GM23338 (cell line): ENCODE measurements at regions not wholly inside any gene's neighbourhood (a gene's known extent, or its start where the extent isn't known, plus 50 kb on each side); places are given as distances from the start of the nearest gene placed in this dataset.

Experiments
- ATAC-seq: fragments of 200-7000 bp; cut with Tn5 transposase; 3 replicates; pipeline ENCODE4 v1.9.1; 2020
- DNase-seq: peaks from one replicate; pipeline ENCODE4 v3.0.0-alpha.2; 2015; ENCODE audit warnings: low spot score
- H2AFZ ChIP-seq: fragments of 200-600 bp; sonication (generic); 2 replicates; pipeline ENCODE4 v1.8.0; 2016; ENCODE audit warnings: antibody characterized with exemption, mild to moderate bottlenecking, moderate library complexity
- H3F3A ChIP-seq: fragments of 200-600 bp; sonication (generic); replicated peaks from 2 replicates; pipeline ENCODE4 v1.8.0; 2017; ENCODE audit warnings: antibody characterized with exemption, mixed run types, low read depth
- H3K27ac ChIP-seq: fragments of 200-600 bp; sonication (generic); 2 replicates; pipeline ENCODE4 v1.6.1; 2016; ENCODE audit warnings: low read depth
- H3K27me3 ChIP-seq: fragments of 200-600 bp; sonication (generic); 2 replicates; pipeline ENCODE4 v1.8.0; 2016; ENCODE audit warnings: mild to moderate bottlenecking, mixed run types, moderate library complexity; ENCODE audit not compliant: insufficient read depth
- H3K36me3 ChIP-seq: fragments of 200-600 bp; sonication (generic); 2 replicates; pipeline ENCODE4 v1.8.0; 2016; ENCODE audit warnings: mild to moderate bottlenecking; ENCODE audit not compliant: insufficient read depth
- H3K4me1 ChIP-seq: fragments of 200-600 bp; sonication (generic); 2 replicates; pipeline ENCODE4 v1.8.0; 2016; ENCODE audit warnings: mild to moderate bottlenecking, moderate library complexity; ENCODE audit not compliant: insufficient read depth
- H3K4me2 ChIP-seq: fragments of 200-600 bp; sonication (generic); 2 replicates; pipeline ENCODE4 v1.7.1; 2017; ENCODE audit warnings: mixed run types
- H3K4me3 ChIP-seq: fragments of 200-600 bp; sonication (generic); 2 replicates; pipeline ENCODE4 v1.6.1; 2016; ENCODE audit warnings: mixed run types
- H3K79me2 ChIP-seq: fragments of 200-600 bp; sonication (generic); replicated peaks from 2 replicates; pipeline ENCODE4 v1.8.0; 2017; ENCODE audit warnings: mild to moderate bottlenecking; ENCODE audit not compliant: insufficient read depth
- H3K9me2 ChIP-seq: fragments of 200-600 bp; sonication (generic); 2 replicates; pipeline ENCODE4 v1.8.0; 2017; ENCODE audit not compliant: insufficient read depth
- H4K20me1 ChIP-seq: fragments of 200-600 bp; sonication (generic); replicated peaks from 2 replicates; pipeline ENCODE4 v1.8.0; 2017; ENCODE audit warnings: mild to moderate bottlenecking; ENCODE audit not compliant: insufficient read depth
- H3K27ac Mint-ChIP-seq: 2 replicates; pipeline ENCODE4 v1.8.0; 2020; ENCODE audit warnings: inconsistent platforms, mild to moderate bottlenecking, moderate library complexity, mixed read lengths
- H3K27me3 Mint-ChIP-seq: 3 replicates; pipeline ENCODE4 v1.8.0; 2022; ENCODE audit warnings: low read depth, mild to moderate bottlenecking, moderate library complexity, mixed read lengths, inconsistent platforms; ENCODE audit not compliant: insufficient read depth, poor library complexity
- H3K36me3 Mint-ChIP-seq: 3 replicates; pipeline ENCODE4 v1.8.0; 2021; ENCODE audit warnings: low read depth, mild to moderate bottlenecking, inconsistent platforms, moderate library complexity, mixed read lengths
- H3K4me1 Mint-ChIP-seq: 3 replicates; pipeline ENCODE4 v1.8.0; 2020; ENCODE audit warnings: mild to moderate bottlenecking, inconsistent platforms, mixed read lengths
- H3K4me3 Mint-ChIP-seq: 3 replicates; pipeline ENCODE4 v1.8.0; 2021; ENCODE audit warnings: moderate library complexity, mild to moderate bottlenecking, inconsistent platforms, mixed read lengths
- H3K9me3 Mint-ChIP-seq: 3 replicates; pipeline ENCODE4 v1.8.0; 2020; ENCODE audit warnings: moderate library complexity, mild to moderate bottlenecking, inconsistent platforms, mixed read lengths
- CREB1 ChIP-seq: fragments of 250-450 bp; sonication (Bioruptor Pico); IDR thresholded peaks from 2 replicates; pipeline ENCODE4 v1.5.0; 2020; ENCODE audit warnings: low read depth, mild to moderate bottlenecking, moderate library complexity
- CTCF ChIP-seq, 2 experiments: fragments of 200-600 bp in 1 of 2; sonication (generic) in 1 of 2; conservative IDR thresholded peaks; 2 replicates each; pipeline versions ENCODE4 v1.5.1 to v1.6.1; 2016 to 2017; ENCODE audit warnings: antibody characterized with exemption in 2 of 2, low read depth in 2 of 2, mild to moderate bottlenecking in 2 of 2, moderate library complexity in 1 of 2
- EZH2 ChIP-seq: fragments of 200-600 bp; sonication (generic); IDR thresholded peaks from one replicate; pipeline ENCODE4 v1.8.0; 2017; ENCODE audit warnings: antibody characterized with exemption, mild to moderate bottlenecking, low read depth; ENCODE audit not compliant: unreplicated experiment
- EZH2phosphoT487 ChIP-seq: fragments of 200-600 bp; sonication (generic); IDR thresholded peaks from one replicate; pipeline ENCODE4 v1.8.1; 2018; ENCODE audit warnings: antibody characterized with exemption; ENCODE audit not compliant: unreplicated experiment
- JUNB ChIP-seq: IDR thresholded peaks from one replicate; pipeline ENCODE4 v1.6.1; 2016; ENCODE audit warnings: antibody characterized with exemption; ENCODE audit not compliant: unreplicated experiment
- NANOG ChIP-seq: IDR thresholded peaks from 2 replicates; pipeline ENCODE4 v1.6.1; 2016; ENCODE audit warnings: antibody characterized with exemption, borderline replicate concordance
- POLR2AphosphoS5 ChIP-seq: IDR thresholded peaks from 2 replicates; pipeline ENCODE4 v1.6.1; 2016; ENCODE audit warnings: antibody characterized with exemption, low read depth
- REST ChIP-seq: IDR thresholded peaks from one replicate; pipeline ENCODE4 v1.6.1; 2018; ENCODE audit warnings: antibody characterized with exemption; ENCODE audit not compliant: unreplicated experiment
- STAT1 ChIP-seq: IDR thresholded peaks from one replicate; pipeline ENCODE4 v1.6.1; 2016; ENCODE audit warnings: antibody characterized with exemption; ENCODE audit not compliant: unreplicated experiment
- ZNF114 ChIP-seq: fragments of 250-450 bp; sonication (Bioruptor Pico); IDR thresholded peaks from 2 replicates; pipeline ENCODE4 v1.5.0; 2020; ENCODE audit warnings: mild to moderate bottlenecking, moderate library complexity
- ZNF331 ChIP-seq: fragments of 250-450 bp; sonication (Bioruptor Pico); IDR thresholded peaks from 2 replicates; pipeline ENCODE4 v1.5.0; 2020; ENCODE audit warnings: low read depth, mild to moderate bottlenecking, moderate library complexity
- TF ChIP-seq, protein P1 (sequence below): fragments of 250-450 bp; sonication (Bioruptor Pico); IDR thresholded peaks from 2 replicates; pipeline ENCODE4 v1.5.0; 2020; ENCODE audit warnings: mild to moderate bottlenecking, moderate library complexity
- TF ChIP-seq, protein P2 (sequence below): IDR thresholded peaks from 2 replicates; pipeline ENCODE4 v1.6.1; 2016; ENCODE audit warnings: antibody characterized with exemption

DNA sequence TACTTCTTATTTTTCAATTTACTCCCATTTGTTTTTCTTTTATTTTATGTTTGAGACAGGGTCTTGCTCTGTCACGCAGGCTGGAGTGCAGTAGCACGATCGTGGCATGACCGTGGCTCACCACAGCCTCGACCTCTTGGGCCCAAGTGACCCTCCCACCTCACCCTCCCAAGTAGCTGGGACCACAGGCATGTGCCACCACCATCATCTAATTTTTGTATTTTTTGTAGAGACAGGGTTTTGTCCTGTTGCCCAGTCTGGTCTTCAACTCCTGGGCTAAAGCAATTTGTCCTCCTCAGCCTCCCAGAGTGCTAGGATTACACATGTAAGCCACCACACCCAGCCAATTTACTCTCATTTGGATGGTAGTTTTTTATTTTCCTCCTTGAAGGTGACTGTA, 679.3 kb upstream of the CCDC179 start:
- ATAC-seq = no peak
- H3F3A ChIP-seq = no peaks in the 10 kb centered on the region
- H2AFZ ChIP-seq = peak overlapping the region; percentile 14
- H3K4me1 ChIP-seq = no peaks in the 10 kb centered on the region
- H3K27ac Mint-ChIP-seq = no peak overlapping the region
- peaks cover 15% of the 10 kb centered on the region for H3K4me1 Mint-ChIP-seq
- no peak overlapping the region for H3K27ac ChIP-seq
- no peaks in the 10 kb centered on the region for H3K79me2 ChIP-seq
- no peak overlapping the region for H3K4me2 ChIP-seq
- H3K27me3 ChIP-seq = no peaks in the 10 kb centered on the region
- no peaks in the 10 kb centered on the region for H3K27me3 Mint-ChIP-seq
- H3K4me3 Mint-ChIP-seq = no peak overlapping the region
- H3K4me3 ChIP-seq = no peak overlapping the region
- H3K9me2 ChIP-seq = no peaks in the 10 kb centered on the region
- peaks cover 10% of the 10 kb centered on the region; the same call in 1 of the 3 replicates for H3K9me3 Mint-ChIP-seq
- no peaks in the 10 kb centered on the region for H3K36me3 ChIP-seq
- peaks cover 8% of the 10 kb centered on the region; the same call in 1 of the 3 replicates for H3K36me3 Mint-ChIP-seq
- no peak for DNase-seq
- no peak for TF ChIP-seq CREB1 (CRISPR knock-in tag)
- TF ChIP-seq, protein P1, sequence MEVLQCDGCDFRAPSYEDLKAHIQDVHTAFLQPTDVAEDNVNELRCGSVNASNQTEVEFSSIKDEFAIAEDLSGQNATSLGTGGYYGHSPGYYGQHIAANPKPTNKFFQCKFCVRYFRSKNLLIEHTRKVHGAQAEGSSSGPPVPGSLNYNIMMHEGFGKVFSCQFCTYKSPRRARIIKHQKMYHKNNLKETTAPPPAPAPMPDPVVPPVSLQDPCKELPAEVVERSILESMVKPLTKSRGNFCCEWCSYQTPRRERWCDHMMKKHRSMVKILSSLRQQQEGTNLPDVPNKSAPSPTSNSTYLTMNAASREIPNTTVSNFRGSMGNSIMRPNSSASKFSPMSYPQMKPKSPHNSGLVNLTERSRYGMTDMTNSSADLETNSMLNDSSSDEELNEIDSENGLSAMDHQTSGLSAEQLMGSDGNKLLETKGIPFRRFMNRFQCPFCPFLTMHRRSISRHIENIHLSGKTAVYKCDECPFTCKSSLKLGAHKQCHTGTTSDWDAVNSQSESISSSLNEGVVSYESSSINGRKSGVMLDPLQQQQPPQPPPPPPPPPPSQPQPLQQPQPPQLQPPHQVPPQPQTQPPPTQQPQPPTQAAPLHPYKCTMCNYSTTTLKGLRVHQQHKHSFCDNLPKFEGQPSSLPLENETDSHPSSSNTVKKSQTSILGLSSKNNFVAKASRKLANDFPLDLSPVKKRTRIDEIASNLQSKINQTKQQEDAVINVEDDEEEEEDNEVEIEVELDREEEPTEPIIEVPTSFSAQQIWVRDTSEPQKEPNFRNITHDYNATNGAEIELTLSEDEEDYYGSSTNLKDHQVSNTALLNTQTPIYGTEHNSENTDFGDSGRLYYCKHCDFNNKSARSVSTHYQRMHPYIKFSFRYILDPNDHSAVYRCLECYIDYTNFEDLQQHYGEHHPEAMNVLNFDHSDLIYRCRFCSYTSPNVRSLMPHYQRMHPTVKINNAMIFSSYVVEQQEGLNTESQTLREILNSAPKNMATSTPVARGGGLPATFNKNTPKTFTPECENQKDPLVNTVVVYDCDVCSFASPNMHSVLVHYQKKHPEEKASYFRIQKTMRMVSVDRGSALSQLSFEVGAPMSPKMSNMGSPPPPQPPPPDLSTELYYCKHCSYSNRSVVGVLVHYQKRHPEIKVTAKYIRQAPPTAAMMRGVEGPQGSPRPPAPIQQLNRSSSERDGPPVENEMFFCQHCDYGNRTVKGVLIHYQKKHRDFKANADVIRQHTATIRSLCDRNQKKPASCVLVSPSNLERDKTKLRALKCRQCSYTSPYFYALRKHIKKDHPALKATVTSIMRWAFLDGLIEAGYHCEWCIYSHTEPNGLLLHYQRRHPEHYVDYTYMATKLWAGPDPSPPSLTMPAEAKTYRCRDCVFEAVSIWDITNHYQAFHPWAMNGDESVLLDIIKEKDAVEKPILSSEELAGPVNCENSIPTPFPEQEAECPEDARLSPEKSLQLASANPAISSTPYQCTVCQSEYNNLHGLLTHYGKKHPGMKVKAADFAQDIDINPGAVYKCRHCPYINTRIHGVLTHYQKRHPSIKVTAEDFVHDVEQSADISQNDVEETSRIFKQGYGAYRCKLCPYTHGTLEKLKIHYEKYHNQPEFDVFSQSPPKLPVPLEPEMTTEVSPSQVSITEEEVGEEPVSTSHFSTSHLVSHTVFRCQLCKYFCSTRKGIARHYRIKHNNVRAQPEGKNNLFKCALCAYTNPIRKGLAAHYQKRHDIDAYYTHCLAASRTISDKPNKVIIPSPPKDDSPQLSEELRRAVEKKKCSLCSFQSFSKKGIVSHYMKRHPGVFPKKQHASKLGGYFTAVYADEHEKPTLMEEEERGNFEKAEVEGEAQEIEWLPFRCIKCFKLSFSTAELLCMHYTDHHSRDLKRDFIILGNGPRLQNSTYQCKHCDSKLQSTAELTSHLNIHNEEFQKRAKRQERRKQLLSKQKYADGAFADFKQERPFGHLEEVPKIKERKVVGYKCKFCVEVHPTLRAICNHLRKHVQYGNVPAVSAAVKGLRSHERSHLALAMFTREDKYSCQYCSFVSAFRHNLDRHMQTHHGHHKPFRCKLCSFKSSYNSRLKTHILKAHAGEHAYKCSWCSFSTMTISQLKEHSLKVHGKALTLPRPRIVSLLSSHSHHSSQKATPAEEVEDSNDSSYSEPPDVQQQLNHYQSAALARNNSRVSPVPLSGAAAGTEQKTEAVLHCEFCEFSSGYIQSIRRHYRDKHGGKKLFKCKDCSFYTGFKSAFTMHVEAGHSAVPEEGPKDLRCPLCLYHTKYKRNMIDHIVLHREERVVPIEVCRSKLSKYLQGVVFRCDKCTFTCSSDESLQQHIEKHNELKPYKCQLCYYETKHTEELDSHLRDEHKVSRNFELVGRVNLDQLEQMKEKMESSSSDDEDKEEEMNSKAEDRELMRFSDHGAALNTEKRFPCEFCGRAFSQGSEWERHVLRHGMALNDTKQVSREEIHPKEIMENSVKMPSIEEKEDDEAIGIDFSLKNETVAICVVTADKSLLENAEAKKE = no peak
- TF ChIP-seq, protein P2, sequence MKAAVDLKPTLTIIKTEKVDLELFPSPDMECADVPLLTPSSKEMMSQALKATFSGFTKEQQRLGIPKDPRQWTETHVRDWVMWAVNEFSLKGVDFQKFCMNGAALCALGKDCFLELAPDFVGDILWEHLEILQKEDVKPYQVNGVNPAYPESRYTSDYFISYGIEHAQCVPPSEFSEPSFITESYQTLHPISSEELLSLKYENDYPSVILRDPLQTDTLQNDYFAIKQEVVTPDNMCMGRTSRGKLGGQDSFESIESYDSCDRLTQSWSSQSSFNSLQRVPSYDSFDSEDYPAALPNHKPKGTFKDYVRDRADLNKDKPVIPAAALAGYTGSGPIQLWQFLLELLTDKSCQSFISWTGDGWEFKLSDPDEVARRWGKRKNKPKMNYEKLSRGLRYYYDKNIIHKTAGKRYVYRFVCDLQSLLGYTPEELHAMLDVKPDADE = no peak
- no peak for TF ChIP-seq ZNF114 (CRISPR knock-in tag)
- TF ChIP-seq REST = no peak
- no peak for TF ChIP-seq EZH2
- no peak for TF ChIP-seq CTCF (conservative IDR thresholded peaks at IDR 0.05; ENCODE audit: low read depth in 2 of 2)
- no peak for TF ChIP-seq STAT1
- no peak for TF ChIP-seq JUNB
- TF ChIP-seq POLR2AphosphoS5 = no peak
- TF ChIP-seq NANOG = no peak
- TF ChIP-seq ZNF331 = no peak
- TF ChIP-seq EZH2phosphoT487 = no peak
- H4K20me1 ChIP-seq = no peaks in the 10 kb centered on the region
